ENCODE measurements at regions not wholly inside any gene's neighbourhood (a gene's known extent, or its start where the extent isn't known, plus 50 kb on each side); places are given as distances from the start of the nearest gene placed in this dataset.

- H2AFZ ChIP-seq (replicated peaks) = no peak overlapping the region
- no peak for DNase-seq (ENCODE audit: low spot score)
- no peak overlapping the region for H3K4me3 ChIP-seq
- H4K20me1 ChIP-seq (ENCODE audit: low read depth) = no peaks in the 10 kb centered on the region
- TF ChIP-seq EZH2phosphoT487 (IDR thresholded peaks at IDR 0.05) = no peak
- no peak for TF ChIP-seq EZH2 (IDR thresholded peaks at IDR 0.05)
- no peak for TF ChIP-seq CTCF (IDR thresholded peaks at IDR 0.05)
- H3K9ac ChIP-seq = no peak overlapping the region
- no peaks in the 10 kb centered on the region for H3K27me3 ChIP-seq
- Mint-ChIP-seq H3K27me3 (ENCODE audit: insufficient read depth, low read depth) (no peaks in the 10 kb centered on the region), H3K4me1 (peaks cover 3% of the 10 kb centered on the region), H3K9me3 (no peaks in the 10 kb centered on the region), H3K27ac (no peak overlapping the region), H3K36me3 (no peaks in the 10 kb centered on the region), H3K4me3 (no peak overlapping the region)
- no peaks in the 10 kb centered on the region for H3F3A ChIP-seq (ENCODE audit: low read depth)
- H3K27ac ChIP-seq = no peak overlapping the region
- no peaks in the 10 kb centered on the region for H3K4me1 ChIP-seq
- no peaks in the 10 kb centered on the region for H3K79me2 ChIP-seq (ENCODE audit: low read depth)
- H3K9me3 ChIP-seq (ENCODE audit: low read depth) = no peaks in the 10 kb centered on the region
- no peak overlapping the region for H3K4me2 ChIP-seq
- H3K36me3 ChIP-seq = no peaks in the 10 kb centered on the region
Measured at GRCh38 chr7:49333180-49333881, 409.0 kb downstream of the CDC14C start.

GRCh38 chr7:49341849-49342248 is 417.5 kb downstream of the CDC14C start:
- Histone ChIP-seq H3K4me3 (no peak overlapping the region), H4K20me1 (ENCODE audit: low read depth) (no peaks in the 10 kb centered on the region), H3K27ac (no peak overlapping the region), H3K9ac (no peak overlapping the region), H3K27me3 (no peaks in the 10 kb centered on the region), H3F3A (ENCODE audit: low read depth) (no peaks in the 10 kb centered on the region), H3K4me2 (no peak overlapping the region), H3K79me2 (ENCODE audit: low read depth) (no peaks in the 10 kb centered on the region), H3K4me1 (no peaks in the 10 kb centered on the region), H3K9me3 (ENCODE audit: low read depth) (no peaks in the 10 kb centered on the region), H2AFZ (replicated peaks) (no peak overlapping the region), H3K36me3 (no peaks in the 10 kb centered on the region)
- no peaks in the 10 kb centered on the region for H3K27me3 Mint-ChIP-seq (ENCODE audit: insufficient read depth, low read depth)
- H3K4me1 Mint-ChIP-seq = no peaks in the 10 kb centered on the region
- no peaks in the 10 kb centered on the region for H3K36me3 Mint-ChIP-seq
- DNase-seq (ENCODE audit: low spot score) = no peak
- peaks cover 5% of the 10 kb centered on the region for H3K9me3 Mint-ChIP-seq
- H3K27ac Mint-ChIP-seq = no peak overlapping the region
- TF ChIP-seq EZH2 (IDR thresholded peaks at IDR 0.05) = no peak
- TF ChIP-seq CTCF (IDR thresholded peaks at IDR 0.05) = no peak
- no peak for TF ChIP-seq EZH2phosphoT487 (IDR thresholded peaks at IDR 0.05)
- H3K4me3 Mint-ChIP-seq = no peak overlapping the region

- Mint-ChIP-seq H3K27me3 (ENCODE audit: insufficient read depth, low read depth) (no peaks in the 10 kb centered on the region), H3K27ac (no peak overlapping the region), H3K4me3 (no peak overlapping the region), H3K9me3 (peaks cover 5% of the 10 kb centered on the region), H3K4me1 (no peaks in the 10 kb centered on the region), H3K36me3 (no peaks in the 10 kb centered on the region)
- Histone ChIP-seq H4K20me1 (ENCODE audit: low read depth) (no peaks in the 10 kb centered on the region), H3K27ac (no peak overlapping the region), H3K36me3 (no peaks in the 10 kb centered on the region), H3K79me2 (ENCODE audit: low read depth) (no peaks in the 10 kb centered on the region), H3K4me1 (no peaks in the 10 kb centered on the region), H3K9me3 (ENCODE audit: low read depth) (no peaks in the 10 kb centered on the region), H3K4me3 (no peak overlapping the region), H3F3A (ENCODE audit: low read depth) (no peaks in the 10 kb centered on the region), H3K4me2 (no peak overlapping the region), H2AFZ (replicated peaks) (no peak overlapping the region), H3K9ac (no peak overlapping the region), H3K27me3 (no peaks in the 10 kb centered on the region)
- TF ChIP-seq EZH2phosphoT487 (IDR thresholded peaks at IDR 0.05) (no peak), CTCF (IDR thresholded peaks at IDR 0.05) (no peak), EZH2 (IDR thresholded peaks at IDR 0.05) (no peak)
- no peak for DNase-seq (ENCODE audit: low spot score)
Measured at GRCh38 chr7:49344556-49344955, 420.2 kb downstream of the CDC14C start.
